ENCODE measurements at regions not wholly inside any gene's neighbourhood (a gene's known extent, or its start where the extent isn't known, plus 50 kb on each side); places are given as distances from the start of the nearest gene placed in this dataset.
"Not testable (repeated sequence)": the region's sequence is repeated elsewhere in the genome, so short reads cannot be mapped to it uniquely, and the experiment has no call there.

DNA sequence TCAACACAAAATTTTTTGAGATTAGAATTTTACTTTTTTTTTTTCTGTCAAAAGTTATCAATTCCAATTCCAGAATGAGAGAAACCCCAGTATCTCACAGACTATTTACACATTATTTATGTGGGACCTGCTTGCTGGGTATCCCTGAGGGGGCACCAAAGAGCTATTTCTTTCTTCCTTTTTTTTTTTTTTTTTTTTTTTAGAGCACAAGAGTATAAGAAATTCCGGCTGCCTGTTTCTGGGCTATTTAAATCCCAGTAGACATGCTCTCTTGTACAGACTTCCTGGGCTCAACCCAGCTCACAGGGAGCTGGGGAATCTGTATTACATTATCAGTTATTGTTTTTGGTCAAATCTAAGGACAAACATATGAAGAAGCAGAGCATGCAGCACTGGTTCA is 156.9 kb upstream of the NBPF9 start:
- in situ Hi-C loops (cut with HindIII; ENCODE audit: low sequenced_read_pairs); H3K4me3 ChIP-seq (ENCODE audit: low read depth, low read length); DNase-seq (ENCODE audit: low read depth, low spot score): not testable (repeated sequence)

DNA sequence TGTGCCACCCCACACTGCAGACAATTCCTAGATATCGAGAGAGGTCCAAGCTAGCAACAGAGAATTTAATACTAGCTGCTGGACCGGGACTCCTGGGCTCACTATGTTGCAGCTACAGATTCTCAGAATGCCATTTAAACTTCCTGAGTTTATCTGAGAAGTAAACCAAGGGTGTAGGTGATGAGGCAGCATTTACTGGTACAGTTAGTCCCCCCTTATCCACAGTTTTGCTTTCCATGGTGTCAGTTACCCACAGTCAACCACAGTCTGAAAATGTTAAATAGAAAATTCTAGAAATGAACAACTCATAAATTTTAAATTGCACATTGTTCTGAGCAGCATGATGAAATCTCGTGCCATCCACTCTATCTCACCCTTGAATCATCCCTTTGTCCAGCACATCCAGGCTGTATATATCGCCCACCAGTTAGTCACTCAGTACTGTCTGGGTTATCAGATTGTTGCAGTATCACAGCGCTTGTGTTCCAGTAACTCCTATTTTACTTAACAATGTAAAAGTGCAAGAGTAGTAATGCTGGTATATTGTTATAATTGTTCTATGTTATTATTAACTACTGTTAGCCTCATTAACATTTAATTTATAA is 157.5 kb upstream of the NBPF9 start:
- H3K4me3 ChIP-seq (ENCODE audit: low read depth, low read length); in situ Hi-C loops (cut with HindIII; ENCODE audit: low sequenced_read_pairs); DNase-seq (ENCODE audit: low read depth, low spot score): not testable (repeated sequence)

DNA sequence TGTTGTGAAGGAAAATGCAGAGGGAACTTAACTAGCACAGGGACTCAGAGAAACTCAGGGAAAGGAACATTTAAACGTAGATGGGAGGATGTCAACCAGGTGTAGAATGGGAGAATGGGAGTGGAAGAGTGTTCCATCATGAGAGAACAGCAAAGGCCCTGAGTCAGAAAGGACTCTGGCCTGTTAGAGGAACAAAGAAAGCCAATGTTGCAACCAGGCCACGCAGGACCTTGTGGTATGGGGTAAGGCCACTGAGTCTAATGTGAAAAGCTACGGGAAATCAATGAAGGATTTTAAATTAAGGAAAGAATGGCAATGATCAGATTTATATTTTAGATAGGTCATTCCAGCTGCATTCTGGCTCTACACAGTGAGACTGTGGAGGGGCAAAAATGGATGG is 163.9 kb upstream of the NBPF9 start:
- in situ Hi-C loops (cut with HindIII; ENCODE audit: low sequenced_read_pairs); DNase-seq (ENCODE audit: low read depth, low spot score); H3K4me3 ChIP-seq (ENCODE audit: low read depth, low read length): not testable (repeated sequence)

DNA sequence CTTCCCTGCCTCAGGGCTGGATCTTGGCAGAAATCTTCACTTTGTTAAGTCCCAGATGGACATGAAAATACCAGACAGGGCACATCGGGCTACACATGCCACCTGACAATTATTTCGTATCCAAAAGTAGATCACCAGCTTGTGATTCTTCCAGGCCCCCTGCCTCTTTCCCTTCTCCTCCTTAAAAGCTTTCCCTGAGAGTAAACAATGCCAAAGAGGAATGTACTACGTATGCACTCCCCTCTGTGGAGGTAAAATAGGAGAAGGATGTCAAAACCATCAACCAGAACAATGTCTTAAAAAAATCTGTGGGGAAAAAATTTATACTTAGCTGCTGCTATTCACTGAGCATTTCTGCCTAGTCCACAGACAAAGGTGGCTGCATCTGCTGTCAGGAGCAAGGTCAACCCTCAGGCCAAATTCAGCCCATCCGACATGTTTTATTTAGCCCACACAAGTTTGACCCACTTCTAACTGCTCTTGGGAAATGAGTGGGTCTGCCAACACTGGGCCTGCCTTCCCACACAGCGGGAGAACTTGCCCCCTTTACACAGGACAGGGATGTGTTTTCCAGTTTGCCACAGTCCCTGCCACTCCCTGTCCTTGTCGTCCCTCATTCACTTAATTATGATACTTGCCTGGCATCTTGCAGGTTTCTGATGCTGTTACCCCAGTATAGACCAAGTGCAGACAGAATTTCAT is 165.8 kb upstream of the NBPF9 start:
- H3K4me3 ChIP-seq (ENCODE audit: low read depth, low read length); DNase-seq (ENCODE audit: low read depth, low spot score); in situ Hi-C loops (cut with HindIII; ENCODE audit: low sequenced_read_pairs): not testable (repeated sequence)

DNA sequence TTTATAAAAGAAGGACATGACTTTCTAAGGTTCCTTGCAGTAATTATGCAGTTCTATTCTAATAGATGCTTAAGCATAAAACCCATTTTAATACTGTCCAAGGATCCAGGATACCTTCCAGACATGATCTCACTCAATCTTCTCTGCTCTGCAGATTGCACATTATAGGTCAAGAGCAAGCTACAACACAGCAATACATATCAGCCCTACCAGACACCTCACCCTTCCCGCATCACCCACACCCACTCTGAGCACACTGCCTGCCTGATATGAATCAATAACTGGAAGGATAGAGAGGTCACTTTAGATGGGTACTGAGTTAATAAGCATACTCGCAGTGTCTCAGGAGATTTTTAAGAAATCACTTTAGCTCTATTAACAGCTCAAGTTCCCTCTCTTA is 166.5 kb upstream of the NBPF9 start:
- DNase-seq (ENCODE audit: low read depth, low spot score); H3K4me3 ChIP-seq (ENCODE audit: low read depth, low read length); in situ Hi-C loops (cut with HindIII; ENCODE audit: low sequenced_read_pairs): not testable (repeated sequence)

DNA sequence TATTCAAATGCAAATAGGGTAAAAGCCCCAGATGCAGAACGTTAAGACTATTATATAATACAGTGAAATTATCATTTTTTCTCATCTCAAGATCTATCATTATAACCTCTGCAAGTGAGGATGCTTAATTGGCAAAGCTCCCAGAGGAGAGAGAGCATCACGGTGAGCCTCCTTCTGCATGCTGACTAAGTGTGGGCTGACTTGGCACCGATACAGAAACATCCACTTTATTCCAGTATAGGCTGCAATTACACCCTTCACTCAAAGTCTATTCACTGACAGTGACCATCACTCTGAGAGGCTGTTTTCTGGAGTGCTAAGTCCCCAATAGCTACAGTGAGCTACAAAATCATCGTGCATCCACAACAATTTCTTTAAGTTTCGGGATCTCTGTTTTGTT is 171.1 kb upstream of the NBPF9 start:
- in situ Hi-C loops (cut with HindIII; ENCODE audit: low sequenced_read_pairs); DNase-seq (ENCODE audit: low read depth, low spot score); H3K4me3 ChIP-seq (ENCODE audit: low read depth, low read length): not testable (repeated sequence)

DNA sequence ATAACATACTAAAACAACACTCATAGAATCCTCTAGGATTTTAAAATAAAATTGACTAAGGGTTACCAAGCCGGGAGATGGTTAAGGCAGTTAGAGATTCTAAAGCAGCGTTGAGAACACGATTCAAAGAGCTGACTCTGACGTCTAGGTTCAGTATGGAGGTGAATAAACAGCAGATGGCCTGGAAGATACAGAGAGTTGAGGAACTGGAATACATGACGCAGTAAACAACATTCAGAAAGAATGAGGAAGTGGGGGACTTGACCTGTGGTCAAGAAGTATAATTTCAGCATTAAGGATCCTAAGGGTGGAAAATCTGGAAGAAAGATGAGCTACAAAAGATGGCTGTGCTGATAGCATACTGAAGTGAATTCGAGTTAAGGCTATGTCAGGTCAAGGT is 172.5 kb upstream of the NBPF9 start:
- DNase-seq (ENCODE audit: low read depth, low spot score); H3K4me3 ChIP-seq (ENCODE audit: low read depth, low read length); in situ Hi-C loops (cut with HindIII; ENCODE audit: low sequenced_read_pairs): not testable (repeated sequence)

DNA sequence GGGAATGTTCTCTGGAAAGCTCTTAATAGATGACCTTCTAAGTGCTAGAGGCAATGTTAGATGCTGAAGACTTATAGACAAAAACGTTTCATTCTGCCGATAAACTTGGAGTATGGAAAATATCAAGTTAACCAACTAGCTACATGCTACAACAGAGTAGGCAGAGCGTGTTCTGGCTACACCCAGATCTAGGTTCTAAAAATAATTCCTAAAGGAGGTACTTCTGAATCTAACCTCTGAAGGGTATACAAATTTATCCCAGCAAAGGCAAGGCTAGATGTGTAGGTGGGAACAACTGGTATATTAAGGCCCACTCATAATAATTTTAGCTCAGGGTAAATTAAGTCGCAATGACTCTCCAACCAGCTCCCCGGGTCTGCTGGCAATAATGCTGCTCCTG is 173.1 kb upstream of the NBPF9 start:
- in situ Hi-C loops (cut with HindIII; ENCODE audit: low sequenced_read_pairs); DNase-seq (ENCODE audit: low read depth, low spot score): not testable (repeated sequence)

DNA sequence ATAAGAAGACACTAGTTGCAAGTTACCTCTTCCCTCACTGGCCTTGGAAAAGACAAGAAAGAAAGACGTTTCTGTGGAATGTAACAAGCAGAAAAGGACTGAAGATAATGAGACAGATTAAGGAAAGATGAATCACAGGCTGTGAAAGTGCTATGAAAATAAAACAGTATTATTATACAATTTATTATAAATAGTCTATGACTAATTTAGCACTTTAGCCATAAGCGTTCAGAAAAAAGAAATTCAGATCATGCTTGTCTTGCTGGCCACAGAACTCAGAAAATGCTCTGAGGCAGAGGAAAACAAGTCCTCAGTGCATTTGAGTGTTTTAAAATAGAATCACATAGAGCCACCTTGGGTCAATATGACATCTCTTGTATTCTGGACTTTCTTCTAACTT is 174.8 kb upstream of the NBPF9 start:
- DNase-seq (ENCODE audit: low read depth, low spot score); H3K4me3 ChIP-seq (ENCODE audit: low read depth, low read length); in situ Hi-C loops (cut with HindIII; ENCODE audit: low sequenced_read_pairs): not testable (repeated sequence)

More for the DNA sequence above, 173.1 kb upstream of the NBPF9 start:
- not testable (repeated sequence) for H3K4me3 ChIP-seq (ENCODE audit: low read depth, low read length)

DNA sequence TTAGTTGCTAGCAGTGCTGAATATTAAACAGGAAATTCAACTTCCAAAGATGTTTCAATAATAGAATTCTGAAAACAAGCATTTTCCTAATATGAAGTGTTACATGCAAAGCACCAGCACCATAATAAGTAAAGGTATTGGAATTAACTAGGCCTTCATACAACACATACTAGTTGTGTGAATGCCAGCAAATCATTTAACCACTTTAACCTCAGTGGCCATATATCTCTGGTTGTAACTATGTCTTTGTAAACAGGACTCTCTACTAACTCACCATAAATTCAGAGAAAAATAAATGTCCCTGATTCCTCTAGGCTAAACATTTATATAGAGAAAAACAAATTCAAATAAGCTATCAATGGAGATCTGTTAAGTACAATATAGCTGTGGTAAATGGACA is 175.7 kb upstream of the NBPF9 start:
- DNase-seq (ENCODE audit: low read depth, low spot score); H3K4me3 ChIP-seq (ENCODE audit: low read depth, low read length); in situ Hi-C loops (cut with HindIII; ENCODE audit: low sequenced_read_pairs): not testable (repeated sequence)

DNA sequence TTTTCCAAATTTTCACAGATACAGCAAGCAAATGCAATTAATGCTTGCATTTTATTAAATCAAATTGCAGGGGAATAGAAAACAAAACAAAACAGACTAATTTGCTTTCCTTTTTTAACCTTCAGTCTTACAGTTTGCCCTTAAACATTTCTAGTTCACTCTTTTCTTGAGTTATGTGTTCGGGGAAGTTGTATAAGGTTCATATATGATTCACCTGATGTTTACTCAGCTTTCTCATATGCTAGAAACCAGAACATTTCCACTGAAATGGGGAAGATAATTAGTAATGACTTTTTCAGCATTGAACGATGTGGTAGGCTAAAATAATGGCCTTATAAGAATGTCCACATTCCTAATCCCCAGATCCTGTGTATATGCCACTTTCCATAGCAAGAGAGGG is 176.2 kb upstream of the NBPF9 start:
- H3K4me3 ChIP-seq (ENCODE audit: low read depth, low read length); DNase-seq (ENCODE audit: low read depth, low spot score); in situ Hi-C loops (cut with HindIII; ENCODE audit: low sequenced_read_pairs): not testable (repeated sequence)

DNA sequence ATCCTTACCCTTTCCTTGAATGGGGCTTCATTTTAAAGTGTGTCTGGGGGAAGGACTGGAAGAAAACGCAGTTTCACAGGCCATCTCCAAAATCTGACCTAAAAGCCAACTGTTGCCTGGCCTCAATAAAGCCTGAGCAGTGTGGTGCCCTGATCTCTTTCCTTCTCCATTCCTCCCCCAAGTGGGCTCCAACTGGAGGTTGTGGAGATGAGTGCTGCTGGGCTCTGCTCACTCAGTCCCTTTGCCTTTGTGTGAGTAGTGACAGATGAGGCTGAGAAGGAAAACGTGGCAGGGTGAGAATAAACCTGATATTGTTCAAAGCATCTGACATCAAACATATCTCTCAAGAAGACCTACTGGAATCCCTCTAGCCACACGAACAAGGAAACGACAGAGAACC is 181.4 kb upstream of the NBPF9 start:
- in situ Hi-C loops (cut with HindIII; ENCODE audit: low sequenced_read_pairs); DNase-seq (ENCODE audit: low read depth, low spot score): not testable (repeated sequence)

DNA sequence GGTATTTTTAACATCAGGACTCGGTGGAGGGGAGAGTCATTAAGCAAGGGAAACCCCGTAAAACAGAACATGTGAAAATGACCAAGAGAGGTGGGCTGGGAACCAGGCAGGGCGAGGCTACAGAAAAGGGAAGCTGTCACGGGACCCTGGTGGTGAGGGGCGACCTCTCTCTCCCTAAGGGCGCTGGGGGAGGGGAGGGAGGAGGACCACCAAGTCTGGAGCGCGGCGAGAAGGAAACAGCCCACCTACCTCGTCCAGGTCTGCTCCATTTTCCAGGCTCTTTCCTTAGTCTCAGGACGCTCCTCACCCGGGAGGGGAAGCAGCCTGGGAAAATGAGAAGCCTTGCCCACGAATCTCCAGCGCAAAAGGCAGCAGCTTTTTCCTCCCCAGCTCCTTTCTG is 181.9 kb upstream of the NBPF9 start:
- H3K4me3 ChIP-seq (ENCODE audit: low read depth, low read length); DNase-seq (ENCODE audit: low read depth, low spot score); in situ Hi-C loops (cut with HindIII; ENCODE audit: low sequenced_read_pairs): not testable (repeated sequence)

More for the DNA sequence above, 181.4 kb upstream of the NBPF9 start:
- not testable (repeated sequence) for H3K4me3 ChIP-seq (ENCODE audit: low read depth, low read length)

DNA sequence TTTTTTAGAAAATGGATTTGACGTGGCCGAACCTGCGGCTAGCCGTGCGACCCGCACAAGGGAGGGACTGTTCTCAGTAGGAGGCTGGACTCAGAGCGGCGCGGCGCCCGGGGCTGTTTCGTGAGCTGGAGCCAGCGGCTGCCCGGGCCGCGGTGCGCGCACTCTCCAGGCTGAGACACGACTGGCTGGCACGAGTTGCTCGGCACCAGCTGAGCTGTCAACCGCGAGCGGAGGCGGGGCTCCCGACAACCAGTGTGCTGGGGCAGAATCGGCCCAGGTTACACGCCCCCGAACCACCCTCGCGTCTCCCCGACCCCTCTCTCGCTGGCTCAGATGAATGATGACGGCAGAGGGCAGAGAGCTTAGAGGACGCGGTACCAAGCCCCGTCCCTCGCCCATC is 182.3 kb upstream of the NBPF9 start:
- in situ Hi-C loops (cut with HindIII; ENCODE audit: low sequenced_read_pairs); DNase-seq (ENCODE audit: low read depth, low spot score): not testable (repeated sequence)
- peak overlapping the region; percentile 30 for H3K4me3 ChIP-seq (ENCODE audit: low read depth, low read length)

DNA sequence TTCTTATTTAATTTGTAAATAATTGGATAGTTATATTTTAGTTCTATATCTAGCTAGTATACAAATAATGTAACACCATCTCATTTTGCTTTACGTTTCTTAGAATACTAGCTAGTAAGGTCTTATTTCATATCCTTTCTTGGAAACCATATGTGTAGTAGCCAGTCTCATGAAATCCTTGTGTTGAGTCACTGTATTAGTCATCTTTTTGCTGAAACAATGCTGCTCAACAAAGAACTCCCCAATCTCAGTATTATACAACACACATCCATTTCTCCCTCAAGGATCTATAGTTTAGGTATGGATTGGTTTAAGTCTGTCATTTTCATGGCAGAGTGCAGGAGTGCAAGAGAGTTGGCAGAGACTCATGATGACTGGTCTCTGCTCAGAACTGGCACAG is 185.2 kb upstream of the NBPF9 start:
- H3K4me3 ChIP-seq (ENCODE audit: low read depth, low read length); DNase-seq (ENCODE audit: low read depth, low spot score); in situ Hi-C loops (cut with HindIII; ENCODE audit: low sequenced_read_pairs): not testable (repeated sequence)

DNA sequence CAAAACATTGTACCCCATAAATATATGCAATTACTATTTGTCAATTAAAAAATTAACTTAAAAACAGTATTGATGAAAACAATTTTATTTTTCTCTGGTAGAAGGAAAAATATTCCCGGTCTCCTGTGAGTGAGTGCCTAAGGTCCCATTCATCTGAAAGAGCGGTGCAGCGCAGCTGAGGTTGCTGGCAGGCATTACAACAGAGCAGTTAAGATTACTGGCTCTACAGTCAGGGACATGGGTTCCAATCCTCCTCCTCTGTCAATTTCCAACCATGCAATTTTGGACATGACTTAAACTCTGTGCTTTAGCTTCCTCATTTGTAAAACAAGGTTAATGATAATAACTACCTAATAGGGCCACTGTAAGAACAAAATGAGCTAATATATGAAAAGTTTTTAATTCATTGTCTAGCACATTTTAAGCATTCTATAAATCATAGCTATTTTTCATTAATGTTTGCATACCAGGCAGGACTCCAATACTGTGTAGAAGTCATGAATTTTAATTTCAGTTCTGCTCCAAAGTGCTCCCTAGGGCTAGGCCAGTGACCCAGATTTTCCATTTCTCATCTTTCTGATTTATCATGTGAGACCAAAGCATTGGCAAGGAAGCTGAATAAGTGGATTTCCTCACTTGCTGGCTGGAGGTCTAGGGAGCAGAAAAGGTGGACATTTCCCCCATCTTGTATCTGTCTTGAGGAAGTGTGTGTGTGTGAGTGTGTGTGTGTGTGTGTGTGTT is 174.2 kb upstream of the NBPF19 start:
- DNase-seq (ENCODE audit: low read depth, low spot score); in situ Hi-C loops (cut with HindIII; ENCODE audit: low sequenced_read_pairs); H3K4me3 ChIP-seq (ENCODE audit: low read depth, low read length): not testable (repeated sequence)

DNA sequence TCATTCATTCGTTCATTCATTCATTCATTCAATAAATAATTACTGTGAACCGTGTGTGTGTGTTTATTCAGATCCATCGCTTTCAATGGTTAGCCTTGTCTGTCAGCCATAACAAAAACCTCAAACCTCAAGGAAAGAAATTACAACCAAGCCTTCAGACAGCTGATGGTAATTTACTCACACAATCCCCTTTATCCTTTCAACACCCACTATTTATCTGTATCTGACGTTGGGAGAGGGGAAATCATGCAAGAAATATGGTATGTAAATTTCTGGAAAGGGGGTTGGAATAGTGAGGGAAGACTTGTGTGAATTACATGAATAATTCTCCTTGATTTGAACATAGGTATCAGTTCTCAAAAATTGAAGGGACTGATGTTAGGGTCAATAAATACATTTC is 173.6 kb upstream of the NBPF19 start:
- H3K4me3 ChIP-seq (ENCODE audit: low read depth, low read length); in situ Hi-C loops (cut with HindIII; ENCODE audit: low sequenced_read_pairs); DNase-seq (ENCODE audit: low read depth, low spot score): not testable (repeated sequence)

DNA sequence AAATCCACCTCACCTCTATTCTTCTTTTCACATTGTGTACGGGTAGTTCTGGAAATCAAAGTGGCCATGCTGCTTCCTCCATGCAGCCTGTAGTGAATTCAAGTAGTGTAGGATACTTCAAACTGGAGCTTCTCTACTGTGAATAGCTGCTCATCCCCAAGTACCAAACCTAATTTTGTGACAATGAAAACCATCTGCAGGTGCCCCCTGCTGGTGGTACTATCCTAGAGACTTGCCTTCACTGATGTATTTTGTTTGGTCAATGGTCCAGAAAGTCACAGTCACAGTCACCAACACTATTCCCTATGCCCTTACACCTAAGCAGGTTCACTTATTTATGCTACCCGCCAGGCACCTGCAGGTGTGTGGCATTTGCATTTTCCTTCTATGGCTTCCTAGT is 170.0 kb upstream of the NBPF19 start:
- DNase-seq (ENCODE audit: low read depth, low spot score); H3K4me3 ChIP-seq (ENCODE audit: low read depth, low read length); in situ Hi-C loops (cut with HindIII; ENCODE audit: low sequenced_read_pairs): not testable (repeated sequence)

Data from astrocyte of the spinal cord (primary cell).